Small intestine (tissue), 7 donors: ENCODE measurements at regions not wholly inside any gene's neighbourhood (a gene's known extent, or its start where the extent isn't known, plus 50 kb on each side); places are given as distances from the start of the nearest gene placed in this dataset.

Source experiments
- DNase-seq, 2 donors: peaks; one replicate each; pipeline versions ENCODE4 v3.0.0 to v3.0.0-alpha.2; 2013
- FAIRE-seq: peaks from 2 replicates; lab custom pipeline; 2012; peaks lifted over from hg19 to GRCh38; lab: Jason Lieb, UNC
- H3K27ac ChIP-seq, 3 donors: one replicate each; pipeline ENCODE4 v1.5.1; 2013; ENCODE audit warnings: low read length in 2 of 3, mild to moderate bottlenecking in 2 of 3, control low read depth in 1 of 3, inconsistent platforms in 1 of 3, low read depth in 1 of 3, moderate library complexity in 1 of 3
- H3K27me3 ChIP-seq, 3 donors: one replicate each; pipeline ENCODE4 v1.6.1; 2013; ENCODE audit warnings: low read length in 3 of 3, inconsistent platforms in 1 of 3; ENCODE audit not compliant: control insufficient read depth in 3 of 3, insufficient read depth in 3 of 3
- H3K36me3 ChIP-seq, 3 donors: one replicate each; pipeline ENCODE4 v1.6.1; 2013; ENCODE audit warnings: low read length in 3 of 3, inconsistent platforms in 1 of 3, low read depth in 1 of 3, mild to moderate bottlenecking in 1 of 3, moderate library complexity in 1 of 3; ENCODE audit not compliant: control insufficient read depth in 3 of 3, insufficient read depth in 2 of 3
- H3K4me1 ChIP-seq, 3 donors: one replicate each; pipeline ENCODE4 v1.6.1; 2013; ENCODE audit warnings: low read length in 2 of 3, inconsistent platforms in 1 of 3, low read depth in 1 of 3, mild to moderate bottlenecking in 1 of 3, moderate library complexity in 1 of 3; ENCODE audit not compliant: control insufficient read depth in 3 of 3, insufficient read depth in 2 of 3
- H3K4me3 ChIP-seq, 3 donors: one replicate each; pipeline ENCODE4 v1.5.1; 2013; ENCODE audit warnings: low read length in 3 of 3, control low read depth in 1 of 3, inconsistent platforms in 1 of 3, low read depth in 1 of 3, mild to moderate bottlenecking in 1 of 3, moderate library complexity in 1 of 3
- H3K9me3 ChIP-seq, 2 donors: one replicate each; pipeline ENCODE4 v1.6.1; 2013; ENCODE audit warnings: low read depth in 1 of 2, low read length in 1 of 2; ENCODE audit not compliant: control insufficient read depth in 2 of 2, insufficient read depth in 1 of 2
- WGBS, 3 donors: extraction: QIAGEN DNeasy Blood & Tissue Kit; methylation state at CpG; one replicate each; pipeline ENCODE4 v1.1.7; 2013; 5-methylcytosine and 5-hydroxymethylcytosine counted together
- donor health status: healthy with polysubstance abuse.
- donor health status: control.
- donor health status: control.
- donor health status: Bipolar disorder and iron deficiency.
- donor health status: healthy.

DNA sequence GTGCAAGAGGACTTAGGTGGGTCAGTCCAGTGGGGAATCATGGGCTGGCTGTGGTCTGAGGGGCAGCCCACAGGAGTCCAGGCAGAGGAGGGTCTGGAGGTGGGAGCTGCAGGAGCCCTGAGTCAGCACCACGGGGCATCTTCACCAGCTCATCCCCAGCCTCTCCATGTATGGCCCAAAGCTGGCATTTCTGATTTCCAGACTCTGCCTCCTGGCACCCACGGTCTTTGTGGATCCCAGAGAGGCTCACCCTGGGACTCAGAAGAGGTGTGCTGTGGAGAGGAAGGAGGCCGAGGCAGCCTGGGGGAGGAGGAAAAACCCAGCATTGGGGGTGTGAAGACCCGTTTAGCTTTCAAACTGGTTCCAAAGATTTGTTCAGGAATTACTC is 64.5 kb upstream of the KLF13 start:
- Histone ChIP-seq H3K9me3 (no peaks in the 10 kb centered on the region), H3K4me3 (no peak overlapping the region), H3K36me3 (no peaks in the 10 kb centered on the region), H3K27me3 (no peaks in the 10 kb centered on the region), H3K4me1 (peaks cover 17 to 27% (median 17%) of the 10 kb centered on the region in 3 donors), H3K27ac (no peak overlapping the region)
- FAIRE-seq = no peak
- 86 to 91% (median 89%) methylated on average over 4 of the region's 4 CpGs for WGBS, 3 donors
- no peak for DNase-seq

DNA sequence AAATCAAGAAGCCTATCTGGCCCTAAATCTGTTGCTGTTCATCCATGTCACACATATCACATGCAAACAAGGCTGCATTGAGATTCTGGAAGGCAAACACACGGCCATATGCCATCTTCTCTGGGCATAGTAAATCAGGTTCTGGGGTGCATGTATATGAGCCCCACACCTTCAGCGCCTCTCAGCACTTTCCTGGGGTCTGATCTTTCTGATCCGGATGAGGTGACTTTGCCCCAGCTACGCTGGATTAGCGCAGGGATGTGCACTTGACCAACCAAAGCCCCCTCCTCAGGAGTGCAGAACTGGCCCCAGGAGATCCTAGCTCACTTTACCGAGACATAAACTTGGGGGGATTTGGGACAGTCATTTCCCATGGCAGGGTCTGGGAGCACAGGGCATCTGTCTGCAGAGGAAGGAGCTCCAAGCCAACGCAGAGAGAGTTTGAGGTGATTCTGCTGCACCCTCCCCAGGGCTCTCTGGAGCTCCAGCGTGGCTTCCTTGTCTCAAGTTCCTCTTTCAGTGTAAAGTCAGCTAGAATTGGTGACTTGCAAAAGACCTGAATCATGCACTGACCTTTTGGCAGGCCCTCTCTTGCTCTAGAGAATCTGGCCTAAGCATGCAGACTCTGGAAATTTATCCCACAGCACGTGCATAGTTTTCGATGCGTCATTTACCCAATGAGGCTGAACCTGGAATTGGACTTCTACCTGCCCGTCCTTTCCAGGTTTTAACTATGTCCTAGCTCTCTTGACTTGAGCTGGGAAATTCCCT is 63.5 kb upstream of the KLF13 start:
- Histone ChIP-seq H3K4me3 (no peak overlapping the region), H3K27ac (peak overlapping the region in 2 of 3 donors; percentile 86 to 88), H3K9me3 (no peaks in the 10 kb centered on the region), H3K27me3 (no peaks in the 10 kb centered on the region), H3K36me3 (no peaks in the 10 kb centered on the region), H3K4me1 (peaks cover 17 to 33% (median 17%) of the 10 kb centered on the region in 3 donors)
- peak; percentile 49 to 87 for DNase-seq
- WGBS, 3 donors = 66 to 74% (median 74%) methylated on average over 12 of the region's 12 CpGs
- FAIRE-seq = no peak

DNA sequence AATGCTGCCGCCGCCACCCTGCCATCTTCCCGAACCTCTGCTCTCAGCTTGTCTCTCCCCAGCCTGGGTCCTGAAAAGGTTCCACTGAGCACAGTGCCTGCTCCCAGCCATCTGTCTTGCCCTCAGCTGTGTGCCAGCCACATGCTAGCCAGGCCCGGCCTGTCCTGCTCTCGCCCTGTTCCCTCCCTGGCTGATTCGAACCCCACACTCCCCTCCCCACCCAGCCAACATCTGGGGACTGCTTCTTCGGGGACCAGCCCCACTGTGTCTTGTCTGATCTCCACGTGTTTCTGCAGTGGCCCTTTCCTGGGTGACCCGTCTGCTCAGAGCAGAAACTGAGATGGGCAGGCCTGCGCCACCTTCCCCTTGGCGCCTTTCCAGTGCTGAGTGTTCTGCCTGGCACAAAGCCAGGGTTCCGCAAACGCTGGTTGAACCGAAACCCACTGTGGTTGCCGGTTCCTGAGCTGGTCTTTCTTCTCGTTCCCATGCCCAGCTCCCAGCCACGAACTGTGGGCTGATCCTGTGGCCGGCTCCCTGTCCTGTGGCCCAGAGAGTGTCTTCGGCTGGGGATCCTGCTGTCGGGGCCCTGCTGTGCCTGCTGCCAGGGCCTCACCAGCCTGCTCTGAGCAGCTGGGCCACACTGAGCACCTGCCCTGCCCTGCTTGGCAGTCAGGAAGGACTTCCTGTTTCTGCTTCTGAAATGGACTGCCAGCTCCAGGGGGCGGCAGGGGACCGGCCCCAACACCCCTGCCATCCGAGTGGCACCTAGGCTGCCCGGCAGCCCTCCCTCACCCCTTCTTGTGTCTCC is 62.7 kb upstream of the KLF13 start:
- FAIRE-seq = no peak
- 14 to 34% (median 24%) methylated on average over 24 of the region's 24 CpGs for WGBS, 3 donors
- Histone ChIP-seq H3K4me3 (peak overlapping the region in 1 of 3 donors; percentile 14), H3K36me3 (no peaks in the 10 kb centered on the region), H3K27ac (peak overlapping the region in 2 of 3 donors; percentile 86 to 88), H3K4me1 (peaks cover 17 to 37% (median 17%) of the 10 kb centered on the region in 3 donors), H3K9me3 (no peaks in the 10 kb centered on the region), H3K27me3 (no peaks in the 10 kb centered on the region)
- peak; percentile 38 to 87 for DNase-seq

DNA sequence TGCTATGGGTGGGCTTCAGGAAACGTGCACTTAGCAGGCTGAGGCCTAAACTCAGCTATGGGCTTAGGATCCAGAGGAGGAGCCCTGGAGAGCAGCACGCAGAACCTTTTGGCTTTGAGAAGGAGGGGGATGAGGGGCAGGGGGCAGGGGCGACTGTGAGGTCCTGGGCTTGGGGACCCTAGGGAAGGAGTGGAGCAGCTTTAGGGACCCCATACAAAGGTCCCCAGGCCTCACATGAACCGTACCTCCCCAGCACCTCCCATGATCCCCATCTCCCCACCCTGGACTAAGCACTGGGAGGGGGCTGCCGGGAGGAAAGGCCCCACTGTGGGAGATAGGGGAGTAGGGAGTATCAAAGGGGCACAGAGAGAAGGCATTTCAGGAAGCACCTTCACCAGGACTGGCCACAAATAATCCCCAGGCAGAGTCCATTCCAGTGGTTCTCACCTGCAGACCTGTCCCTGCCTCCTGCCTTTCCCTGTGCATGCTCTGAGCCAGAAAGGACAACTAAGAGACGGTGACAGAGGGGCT is 62.0 kb upstream of the KLF13 start:
- H3K27me3 ChIP-seq = no peaks in the 10 kb centered on the region
- no peaks in the 10 kb centered on the region for H3K36me3 ChIP-seq
- no peaks in the 10 kb centered on the region for H3K9me3 ChIP-seq
- peak overlapping the region; percentile 46 to 88 (median 86) for H3K27ac ChIP-seq
- DNase-seq (peak in 1 of 2 donors; percentile 22), FAIRE-seq (no peak)
- 30 to 61% (median 44%) methylated on average over 6 of the region's 6 CpGs for WGBS, 3 donors
- no peak overlapping the region for H3K4me3 ChIP-seq
- H3K4me1 ChIP-seq = peaks cover 17 to 43% (median 17%) of the 10 kb centered on the region in 3 donors

DNA sequence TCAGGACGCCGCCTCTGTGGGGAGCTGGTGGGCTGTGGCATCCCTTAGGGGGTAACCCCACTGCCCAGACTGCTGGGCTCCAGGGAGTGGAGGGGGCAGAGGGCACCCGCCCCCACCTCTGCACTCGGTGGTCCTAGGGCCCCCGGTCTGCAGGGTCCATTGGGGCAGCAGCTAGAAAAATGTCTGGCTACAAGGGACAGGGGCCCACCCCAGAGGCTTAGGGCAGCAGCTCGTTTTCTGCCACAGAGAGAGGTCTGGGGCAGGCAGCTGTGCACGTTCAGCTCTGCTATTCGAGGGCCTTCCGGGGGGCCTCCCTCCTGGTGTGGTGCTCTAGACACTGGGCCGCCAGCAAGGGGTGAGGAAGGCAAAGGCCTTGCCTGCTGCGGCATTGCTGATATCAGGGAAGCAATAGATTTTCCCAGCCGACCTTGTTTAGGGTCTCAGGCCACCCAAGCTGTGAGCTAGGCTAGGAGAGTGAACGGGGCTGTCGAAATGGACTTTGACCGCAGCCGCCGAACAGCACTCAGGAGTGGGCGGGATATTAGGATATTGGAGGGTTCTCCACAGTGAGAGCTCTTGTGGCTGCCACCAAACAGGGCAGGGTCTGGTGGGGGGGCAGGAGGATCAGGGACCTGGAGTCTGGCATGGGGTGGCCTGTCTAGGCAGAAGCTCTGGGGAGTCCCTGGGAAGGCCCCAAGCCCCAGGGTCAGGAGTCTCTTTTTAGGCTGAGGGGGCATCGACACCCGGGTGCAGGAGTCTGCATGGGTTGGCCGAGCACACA is 61.4 kb upstream of the KLF13 start:
- Histone ChIP-seq H3K27ac (peak overlapping the region; percentile 46 to 88 (median 86)), H3K36me3 (no peaks in the 10 kb centered on the region), H3K4me1 (peaks cover 17 to 49% (median 17%) of the 10 kb centered on the region in 3 donors), H3K27me3 (no peaks in the 10 kb centered on the region), H3K4me3 (no peak overlapping the region), H3K9me3 (no peaks in the 10 kb centered on the region)
- WGBS, 3 donors = 22 to 55% (median 36%) methylated on average over 21 of the region's 21 CpGs
- DNase-seq = peak; percentile 71 to 87
- FAIRE-seq = no peak

DNA sequence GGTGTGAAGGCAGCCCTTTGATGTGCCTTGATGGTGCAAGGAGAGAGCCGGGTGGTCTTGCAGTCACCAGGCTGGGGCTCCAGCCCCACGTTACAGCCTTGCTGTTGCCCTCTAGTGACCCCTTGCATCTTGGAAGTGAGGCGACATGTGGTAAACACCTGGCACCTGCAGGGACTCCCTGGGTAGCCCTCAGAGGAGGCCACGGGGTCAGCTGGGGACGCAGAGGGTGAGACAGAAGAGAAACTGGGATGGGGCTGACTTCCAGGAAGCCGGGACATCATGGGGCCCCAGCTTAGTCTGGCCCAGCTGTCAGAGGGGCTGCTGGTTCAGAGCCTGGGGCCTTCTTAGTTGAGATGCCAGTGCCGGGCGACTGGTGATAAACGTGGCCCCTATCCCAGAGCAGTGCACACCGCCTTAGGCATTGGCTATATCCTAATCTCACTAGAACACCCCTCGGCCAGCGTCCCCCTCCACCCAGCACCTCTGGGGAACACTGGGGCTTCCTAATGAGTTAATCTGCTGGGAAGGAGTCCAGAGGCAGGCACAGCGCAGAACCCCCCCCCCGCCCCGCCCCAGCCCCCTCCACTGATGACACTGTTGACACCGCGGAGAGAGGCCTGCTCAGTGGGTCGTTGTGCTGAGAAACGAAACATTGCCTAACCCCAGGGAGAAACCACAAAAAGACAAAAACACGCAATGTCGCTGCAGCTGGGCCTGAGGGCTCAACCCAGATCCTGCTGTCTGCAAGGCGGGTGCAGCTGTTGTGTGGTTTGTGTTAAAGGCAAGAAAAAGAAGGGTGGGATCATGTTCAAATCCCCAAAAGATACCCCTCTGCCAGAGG is 60.5 kb upstream of the KLF13 start:
- DNase-seq (peak; percentile 54 to 62), FAIRE-seq (no peak)
- Histone ChIP-seq H3K4me3 (no peak overlapping the region), H3K27me3 (no peaks in the 10 kb centered on the region), H3K27ac (peak overlapping the region; percentile 46 to 88 (median 68)), H3K36me3 (no peaks in the 10 kb centered on the region), H3K9me3 (no peaks in the 10 kb centered on the region), H3K4me1 (peaks cover 17 to 51% (median 17%) of the 10 kb centered on the region in 3 donors)
- 49 to 60% (median 49%) methylated on average over 22 of the region's 22 CpGs for WGBS, 3 donors

DNA sequence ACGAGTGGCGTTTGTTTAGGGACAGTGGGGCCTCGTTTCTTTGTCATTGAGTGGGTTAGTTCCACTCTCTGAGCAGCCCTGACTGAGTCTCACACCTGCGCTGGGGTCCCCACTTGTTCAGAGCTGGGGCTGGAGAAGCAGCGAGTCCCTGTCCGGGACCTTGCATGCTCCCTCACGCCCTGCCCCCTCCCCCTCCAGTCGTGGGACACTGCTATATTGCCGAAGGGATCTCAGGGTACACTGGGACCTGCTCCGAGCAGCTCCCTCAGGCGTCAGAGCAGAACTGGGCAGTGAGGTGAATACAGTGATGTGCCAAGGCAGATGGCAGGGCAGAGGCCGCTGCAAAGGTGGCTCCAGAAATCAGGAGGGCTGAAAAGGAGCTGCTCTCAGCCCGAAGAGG is 59.9 kb upstream of the KLF13 start:
- DNase-seq = no peak
- FAIRE-seq = no peak
- H3K27me3 ChIP-seq = no peaks in the 10 kb centered on the region
- no peak overlapping the region for H3K4me3 ChIP-seq
- H3K36me3 ChIP-seq = no peaks in the 10 kb centered on the region
- H3K4me1 ChIP-seq = peaks cover 17 to 52% (median 17%) of the 10 kb centered on the region in 3 donors
- WGBS, 3 donors = 63 to 76% (median 71%) methylated on average over 13 of the region's 13 CpGs
- H3K27ac ChIP-seq = peak overlapping the region in 2 of 3 donors; percentile 56 to 79
- H3K9me3 ChIP-seq = no peaks in the 10 kb centered on the region
